SH-SY5Y (cell line): ENCODE measurements at regions not wholly inside any gene's neighbourhood (a gene's known extent, or its start where the extent isn't known, plus 50 kb on each side); places are given as distances from the start of the nearest gene placed in this dataset.

Experiments used
- GATA2 ChIP-seq: IDR thresholded peaks from 2 replicates; pipeline ENCODE4 v1.6.1; 2011; ENCODE audit warnings: mild to moderate bottlenecking, low read depth, low read length
- GATA3 ChIP-seq: IDR thresholded peaks from 2 replicates; pipeline ENCODE4 v1.6.1; 2011; ENCODE audit warnings: low read depth, mild to moderate bottlenecking, low read length, moderate library complexity

GRCh38 chr2:57759131-57759530 lies 287.5 kb upstream of the VRK2 start:
- no peak for TF ChIP-seq GATA3
- TF ChIP-seq GATA2 = no peak

GRCh38 chr2:57759822-57760300 lies 286.7 kb upstream of the VRK2 start:
- 0 out of 2 replicates have a peak, but pooled peaks have one; percentile 7 for TF ChIP-seq GATA2
- no peak for TF ChIP-seq GATA3

GRCh38 chr2:57760381-57760801 lies 286.2 kb upstream of the VRK2 start:
- no peak for TF ChIP-seq GATA3
- no peak for TF ChIP-seq GATA2

- TF ChIP-seq GATA2 (no peak), GATA3 (no peak)
Measured at GRCh38 chr2:57776916-57777315, 269.7 kb upstream of the VRK2 start.

GRCh38 chr2:57782587-57782986 lies 264.0 kb upstream of the VRK2 start:
- no peak for TF ChIP-seq GATA3
- no peak for TF ChIP-seq GATA2

- TF ChIP-seq GATA2 = no peak
- TF ChIP-seq GATA3 = no peak
Measured at GRCh38 chr2:57793310-57793709, 253.3 kb upstream of the VRK2 start.

GRCh38 chr2:57796527-57796926 lies 250.1 kb upstream of the VRK2 start:
- TF ChIP-seq GATA2 (no peak), GATA3 (no peak)

GRCh38 chr2:57798346-57798745 lies 248.3 kb upstream of the VRK2 start:
- TF ChIP-seq GATA3 (no peak), GATA2 (no peak)

- TF ChIP-seq GATA3 = no peak
- TF ChIP-seq GATA2 = no peak
Measured at GRCh38 chr2:57802243-57802642, 244.4 kb upstream of the VRK2 start.

- no peak for TF ChIP-seq GATA3
- no peak for TF ChIP-seq GATA2
Measured at GRCh38 chr2:57804971-57805370, 241.6 kb upstream of the VRK2 start.

GRCh38 chr2:57806449-57806968 lies 240.1 kb upstream of the VRK2 start:
- TF ChIP-seq GATA2 (no peak), GATA3 (no peak)

GRCh38 chr2:57809230-57809629 lies 237.4 kb upstream of the VRK2 start:
- TF ChIP-seq GATA2 (no peak), GATA3 (no peak)

- TF ChIP-seq GATA2 (no peak), GATA3 (no peak)
Measured at GRCh38 chr2:57821088-57821487, 225.5 kb upstream of the VRK2 start.

GRCh38 chr2:57828221-57828620 lies 218.4 kb upstream of the VRK2 start:
- TF ChIP-seq GATA2 (no peak), GATA3 (no peak)

- TF ChIP-seq GATA3 (no peak), GATA2 (no peak)
Measured at GRCh38 chr2:57834666-57835065, 211.9 kb upstream of the VRK2 start.

- no peak for TF ChIP-seq GATA2
- no peak for TF ChIP-seq GATA3
Measured at GRCh38 chr2:57842531-57842930, 204.1 kb upstream of the VRK2 start.
